ENCODE measurements at regions not wholly inside any gene's neighbourhood (a gene's known extent, or its start where the extent isn't known, plus 50 kb on each side); places are given as distances from the start of the nearest gene placed in this dataset.

DNA sequence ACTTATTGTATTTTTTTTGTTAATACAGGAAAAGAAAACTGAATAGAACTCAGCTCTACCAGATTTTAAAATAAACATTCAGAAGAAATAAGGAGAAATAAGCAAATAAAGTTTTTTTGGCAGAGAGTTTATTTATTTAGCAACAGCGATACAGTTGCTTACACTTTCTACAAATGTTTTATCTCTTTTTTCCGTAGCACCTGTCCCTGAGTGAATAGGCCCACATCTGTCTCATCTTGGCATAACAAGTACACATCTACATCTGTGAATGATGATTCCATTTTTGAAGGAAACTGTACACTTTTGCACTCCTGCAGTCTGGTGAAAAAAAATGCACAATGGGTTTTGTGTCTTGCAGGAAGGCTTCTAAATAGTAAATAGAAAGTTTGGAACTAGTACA, 783.6 kb upstream of the ZEB2 start:
- TF ChIP-seq, protein P1, sequence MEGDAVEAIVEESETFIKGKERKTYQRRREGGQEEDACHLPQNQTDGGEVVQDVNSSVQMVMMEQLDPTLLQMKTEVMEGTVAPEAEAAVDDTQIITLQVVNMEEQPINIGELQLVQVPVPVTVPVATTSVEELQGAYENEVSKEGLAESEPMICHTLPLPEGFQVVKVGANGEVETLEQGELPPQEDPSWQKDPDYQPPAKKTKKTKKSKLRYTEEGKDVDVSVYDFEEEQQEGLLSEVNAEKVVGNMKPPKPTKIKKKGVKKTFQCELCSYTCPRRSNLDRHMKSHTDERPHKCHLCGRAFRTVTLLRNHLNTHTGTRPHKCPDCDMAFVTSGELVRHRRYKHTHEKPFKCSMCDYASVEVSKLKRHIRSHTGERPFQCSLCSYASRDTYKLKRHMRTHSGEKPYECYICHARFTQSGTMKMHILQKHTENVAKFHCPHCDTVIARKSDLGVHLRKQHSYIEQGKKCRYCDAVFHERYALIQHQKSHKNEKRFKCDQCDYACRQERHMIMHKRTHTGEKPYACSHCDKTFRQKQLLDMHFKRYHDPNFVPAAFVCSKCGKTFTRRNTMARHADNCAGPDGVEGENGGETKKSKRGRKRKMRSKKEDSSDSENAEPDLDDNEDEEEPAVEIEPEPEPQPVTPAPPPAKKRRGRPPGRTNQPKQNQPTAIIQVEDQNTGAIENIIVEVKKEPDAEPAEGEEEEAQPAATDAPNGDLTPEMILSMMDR (IDR thresholded peaks at IDR 0.05; ENCODE audit: insufficient read depth, low read depth, low read length): no peak
- TF ChIP-seq EZH2 (IDR thresholded peaks at IDR 0.05; ENCODE audit: insufficient read depth, low read length): no peak

All from astrocyte (in vitro differentiated cells and primary cell).